A549 (cell line): ENCODE measurements at regions not wholly inside any gene's neighbourhood (a gene's known extent, or its start where the extent isn't known, plus 50 kb on each side); places are given as distances from the start of the nearest gene placed in this dataset.

Source experiments
- JUN ChIP-seq, 2 experiments: fragments of >200 bp; sonication (Bioruptor Twin); formaldehyde crosslinking; IDR thresholded peaks; 2 replicates in 1 of 2; 3 replicates in 1 of 2; pipeline ENCODE4 v1.6.1; 2016 to 2017
- NR3C1 ChIP-seq: fragments of >200 bp; sonication (Bioruptor Twin); formaldehyde crosslinking; IDR thresholded peaks from 3 replicates; pipeline ENCODE4 v1.6.1; 2017
- TF ChIP-seq, protein P1 (sequence below): fragments of >200 bp; sonication (Bioruptor Twin); formaldehyde crosslinking; IDR thresholded peaks from 3 replicates; pipeline ENCODE4 v1.5.1; 2016

DNA sequence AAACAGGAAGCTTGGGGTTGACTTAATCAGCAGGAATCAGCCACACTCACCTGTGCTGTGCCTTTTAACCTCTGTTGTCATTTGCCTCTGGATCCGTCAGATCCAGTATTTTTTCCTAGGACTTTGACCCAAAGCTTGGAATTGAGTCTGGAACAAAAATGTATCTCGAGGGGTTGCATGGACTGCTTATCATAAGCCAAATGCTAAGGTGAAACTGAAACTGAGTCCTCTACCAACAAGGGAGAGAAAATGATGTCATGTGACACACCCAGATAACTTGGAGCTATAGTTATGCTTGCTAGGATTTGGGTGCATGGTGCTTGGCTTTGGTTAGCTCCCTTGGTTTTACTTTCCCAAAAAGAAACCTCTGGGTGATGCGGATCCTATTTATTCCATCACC is 2158.6 kb upstream of the PIK3C3 start:
- TF ChIP-seq JUN (IDR thresholded peaks at IDR 0.05) (no peak), NR3C1 (no peak)
- TF ChIP-seq, protein P1, sequence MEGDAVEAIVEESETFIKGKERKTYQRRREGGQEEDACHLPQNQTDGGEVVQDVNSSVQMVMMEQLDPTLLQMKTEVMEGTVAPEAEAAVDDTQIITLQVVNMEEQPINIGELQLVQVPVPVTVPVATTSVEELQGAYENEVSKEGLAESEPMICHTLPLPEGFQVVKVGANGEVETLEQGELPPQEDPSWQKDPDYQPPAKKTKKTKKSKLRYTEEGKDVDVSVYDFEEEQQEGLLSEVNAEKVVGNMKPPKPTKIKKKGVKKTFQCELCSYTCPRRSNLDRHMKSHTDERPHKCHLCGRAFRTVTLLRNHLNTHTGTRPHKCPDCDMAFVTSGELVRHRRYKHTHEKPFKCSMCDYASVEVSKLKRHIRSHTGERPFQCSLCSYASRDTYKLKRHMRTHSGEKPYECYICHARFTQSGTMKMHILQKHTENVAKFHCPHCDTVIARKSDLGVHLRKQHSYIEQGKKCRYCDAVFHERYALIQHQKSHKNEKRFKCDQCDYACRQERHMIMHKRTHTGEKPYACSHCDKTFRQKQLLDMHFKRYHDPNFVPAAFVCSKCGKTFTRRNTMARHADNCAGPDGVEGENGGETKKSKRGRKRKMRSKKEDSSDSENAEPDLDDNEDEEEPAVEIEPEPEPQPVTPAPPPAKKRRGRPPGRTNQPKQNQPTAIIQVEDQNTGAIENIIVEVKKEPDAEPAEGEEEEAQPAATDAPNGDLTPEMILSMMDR, result no peak
